BJ (cell line): ENCODE measurements at regions not wholly inside any gene's neighbourhood (a gene's known extent, or its start where the extent isn't known, plus 50 kb on each side); places are given as distances from the start of the nearest gene placed in this dataset.

ENCODE experiments used
- CTCF ChIA-PET: fragments of 350-600 bp; formaldehyde crosslinking; extraction: SDS; loops from one replicate; lab custom pipeline; 2021; ENCODE audit warnings: antibody characterized with exemption, inconsistent platforms; lab: Yijun Ruan, JAX
- POLR2A ChIA-PET: fragments of 300-600 bp; sonication (Branson Sonifier 250); formaldehyde crosslinking; extraction: SDS; loops from one replicate; lab custom pipeline; 2021; ENCODE audit warnings: antibody characterized with exemption; lab: Charles Lee
- DNase-seq: peaks from one replicate; pipeline ENCODE4 v3.0.0-alpha.2; 2011; ENCODE audit warnings: low read depth
- H3K27me3 ChIP-seq: 2 replicates; pipeline ENCODE4 v1.6.0; 2011; ENCODE audit warnings: low read length; ENCODE audit not compliant: control insufficient read depth, insufficient read depth
- H3K36me3 ChIP-seq: 2 replicates; pipeline ENCODE4 v1.5.1; 2011; ENCODE audit warnings: low read length; ENCODE audit not compliant: control insufficient read depth, insufficient read depth
- H3K4me3 ChIP-seq: 2 replicates; pipeline ENCODE4 v1.5.1; 2011; ENCODE audit warnings: low read depth, mild to moderate bottlenecking, control low read depth, low read length
- TF ChIP-seq, protein P1 (sequence below): IDR thresholded peaks from 2 replicates; pipeline ENCODE4 v1.5.1; 2011; ENCODE audit warnings: low read depth, mild to moderate bottlenecking, control low read depth, inconsistent platforms, low read length, moderate library complexity; ENCODE audit not compliant: insufficient read depth

DNA sequence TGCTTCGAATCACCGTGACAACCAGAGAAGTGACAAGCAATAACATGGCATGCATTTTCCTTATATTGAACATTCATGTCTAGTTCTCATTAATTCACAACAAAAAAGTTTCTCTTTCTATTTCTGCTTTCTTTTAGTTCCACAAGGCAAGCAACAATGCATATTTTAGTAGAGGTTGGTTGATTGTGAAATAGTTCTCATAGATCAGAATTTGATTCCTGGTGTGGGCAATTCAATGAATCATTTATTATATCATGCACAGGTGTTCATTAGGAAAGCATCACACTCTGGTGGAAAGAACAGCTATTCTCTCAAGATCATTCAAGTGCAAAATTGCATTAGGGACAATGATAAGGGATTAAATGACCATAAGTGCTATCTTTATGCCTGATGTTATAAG lies 980.9 kb downstream of the BRINP3 start:
- Histone ChIP-seq H3K36me3 (no peaks in the 10 kb centered on the region), H3K27me3 (no peaks in the 10 kb centered on the region), H3K4me3 (no peak overlapping the region)
- CTCF ChIA-PET, result interaction anchor here (1.1 kb wide), 1 partner anchor 175 kb away, joined by 3 read pairs; no protein-coding TSS in a partner anchor
- POLR2A ChIA-PET, result no interaction called here
- TF ChIP-seq, protein P1, sequence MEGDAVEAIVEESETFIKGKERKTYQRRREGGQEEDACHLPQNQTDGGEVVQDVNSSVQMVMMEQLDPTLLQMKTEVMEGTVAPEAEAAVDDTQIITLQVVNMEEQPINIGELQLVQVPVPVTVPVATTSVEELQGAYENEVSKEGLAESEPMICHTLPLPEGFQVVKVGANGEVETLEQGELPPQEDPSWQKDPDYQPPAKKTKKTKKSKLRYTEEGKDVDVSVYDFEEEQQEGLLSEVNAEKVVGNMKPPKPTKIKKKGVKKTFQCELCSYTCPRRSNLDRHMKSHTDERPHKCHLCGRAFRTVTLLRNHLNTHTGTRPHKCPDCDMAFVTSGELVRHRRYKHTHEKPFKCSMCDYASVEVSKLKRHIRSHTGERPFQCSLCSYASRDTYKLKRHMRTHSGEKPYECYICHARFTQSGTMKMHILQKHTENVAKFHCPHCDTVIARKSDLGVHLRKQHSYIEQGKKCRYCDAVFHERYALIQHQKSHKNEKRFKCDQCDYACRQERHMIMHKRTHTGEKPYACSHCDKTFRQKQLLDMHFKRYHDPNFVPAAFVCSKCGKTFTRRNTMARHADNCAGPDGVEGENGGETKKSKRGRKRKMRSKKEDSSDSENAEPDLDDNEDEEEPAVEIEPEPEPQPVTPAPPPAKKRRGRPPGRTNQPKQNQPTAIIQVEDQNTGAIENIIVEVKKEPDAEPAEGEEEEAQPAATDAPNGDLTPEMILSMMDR, result no peak
- DNase-seq, result no peak

DNA sequence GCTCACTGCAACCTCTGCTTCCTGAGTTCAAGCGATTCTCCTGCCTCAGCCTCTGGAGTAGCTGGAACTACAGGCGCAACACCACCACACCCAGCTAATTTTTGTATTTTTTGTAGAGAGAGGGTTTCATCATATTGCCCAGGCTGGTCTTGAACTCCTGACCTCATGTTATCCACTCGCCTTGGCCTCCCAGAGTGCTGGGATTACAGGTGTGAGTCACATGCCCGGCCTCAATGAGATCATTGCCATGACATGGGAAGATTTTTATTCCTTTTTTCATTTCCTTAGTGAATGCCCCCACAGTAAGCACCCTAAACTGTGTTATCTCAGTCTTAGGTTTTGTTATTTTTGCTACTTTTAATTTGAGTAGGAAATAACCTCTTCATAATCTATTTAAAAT lies 977.9 kb downstream of the BRINP3 start:
- H3K27me3 ChIP-seq, result no peaks in the 10 kb centered on the region
- no peak overlapping the region for H3K4me3 ChIP-seq
- CTCF ChIA-PET, result no interaction called here
- TF ChIP-seq, protein P1, result no peak
- no peak for DNase-seq
- POLR2A ChIA-PET, result no interaction called here
- H3K36me3 ChIP-seq, result no peaks in the 10 kb centered on the region

DNA sequence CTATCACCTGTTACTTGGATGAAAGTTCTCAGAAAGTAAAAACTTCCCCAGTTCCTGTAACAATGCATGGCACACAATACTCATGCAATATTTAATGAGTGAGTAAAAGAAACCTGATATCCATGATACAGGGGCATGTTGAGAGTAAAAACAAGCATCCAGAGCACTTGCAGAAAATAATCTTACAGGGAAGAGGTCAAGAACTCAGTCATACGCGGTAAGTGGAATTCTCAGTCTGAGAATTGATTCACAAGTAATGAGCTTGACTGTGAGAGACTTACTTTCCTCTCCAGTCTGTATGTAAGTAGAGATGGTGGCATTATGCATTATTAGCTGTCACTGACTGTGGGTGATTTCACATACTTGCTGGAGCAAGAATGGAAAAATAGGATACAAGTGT lies 976.9 kb downstream of the BRINP3 start:
- no peak for DNase-seq
- Histone ChIP-seq H3K27me3 (no peaks in the 10 kb centered on the region), H3K4me3 (no peak overlapping the region), H3K36me3 (no peaks in the 10 kb centered on the region)
- TF ChIP-seq, protein P1, result no peak
- POLR2A ChIA-PET, result no interaction called here
- CTCF ChIA-PET, result interaction anchor here (1.0 kb wide), 1 partner anchor 21 kb away, joined by 3 read pairs; no protein-coding TSS in a partner anchor

DNA sequence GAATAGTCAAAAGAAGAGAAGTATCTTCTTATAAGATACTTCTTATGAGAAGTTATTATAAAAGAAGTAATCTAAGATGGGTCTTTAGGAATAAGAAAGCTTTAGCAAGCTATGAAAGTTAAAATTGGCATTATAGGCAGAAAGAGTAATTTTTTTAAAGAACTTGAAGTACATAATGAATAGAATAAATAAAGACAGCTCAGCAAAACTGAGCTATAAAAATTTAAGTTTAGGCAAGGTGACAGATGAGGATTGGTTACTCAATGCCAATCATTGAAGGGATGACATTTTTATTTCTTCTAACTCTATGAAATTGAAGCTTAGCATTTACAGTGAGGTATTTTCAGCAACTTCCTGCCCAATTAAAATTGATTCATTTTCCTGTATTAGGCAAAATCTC lies 966.8 kb downstream of the BRINP3 start:
- TF ChIP-seq, protein P1, result no peak
- POLR2A ChIA-PET, result no interaction called here
- Histone ChIP-seq H3K36me3 (no peaks in the 10 kb centered on the region), H3K4me3 (no peak overlapping the region), H3K27me3 (no peaks in the 10 kb centered on the region)
- DNase-seq, result no peak
- CTCF ChIA-PET, result no interaction called here

DNA sequence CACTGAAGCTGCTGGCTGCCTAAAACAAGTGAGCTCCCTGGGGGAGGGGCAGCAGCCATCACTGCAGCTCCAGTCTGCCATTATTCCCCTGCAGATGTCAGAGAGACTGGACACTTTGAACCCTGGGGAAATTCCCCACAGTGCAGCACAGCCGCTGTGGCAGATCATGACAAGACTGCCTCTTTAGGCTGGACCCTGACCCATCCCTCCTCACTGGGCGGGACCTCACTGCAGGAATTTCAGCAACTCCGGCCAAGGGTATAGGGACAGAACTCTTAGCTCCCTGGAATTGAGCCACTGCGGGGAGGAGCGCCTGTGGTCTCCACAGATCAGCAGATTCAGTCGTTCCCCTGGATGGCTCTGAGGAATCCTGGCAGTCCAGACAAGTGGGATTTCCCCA lies 964.6 kb downstream of the BRINP3 start:
- TF ChIP-seq, protein P1, result no peak
- no peak overlapping the region for H3K4me3 ChIP-seq
- ChIA-PET POLR2A (no interaction called here), CTCF (no interaction called here)
- no peaks in the 10 kb centered on the region for H3K36me3 ChIP-seq
- no peak for DNase-seq
- H3K27me3 ChIP-seq, result no peaks in the 10 kb centered on the region
